GM19397 (cell line): ENCODE measurements at regions not wholly inside any gene's neighbourhood (a gene's known extent, or its start where the extent isn't known, plus 50 kb on each side); places are given as distances from the start of the nearest gene placed in this dataset.

Experiments used
- ATAC-seq: cut with Tn5 transposase; IDR thresholded peaks from one replicate; pipeline ENCODE4 v1.9.1; 2021; ENCODE audit warnings: mild to moderate bottlenecking, moderate library complexity; ENCODE audit not compliant: unreplicated experiment

GRCh38 chr13:53807251-53807834 lies 778.7 kb downstream of the OLFM4 start:
- ATAC-seq, result no peak

GRCh38 chr13:53821632-53822031 lies 793.0 kb downstream of the OLFM4 start:
- no peak for ATAC-seq

GRCh38 chr13:53822136-53822535 lies 793.5 kb downstream of the OLFM4 start:
- ATAC-seq, result no peak

- ATAC-seq, result no peak
These were observed 810.8 kb downstream of the OLFM4 start for GRCh38 chr13:53839461-53839860.

- no peak for ATAC-seq
These were observed 816.0 kb downstream of the OLFM4 start for GRCh38 chr13:53844473-53845146.

- ATAC-seq, result no peak
These were observed 818.9 kb downstream of the OLFM4 start for GRCh38 chr13:53847502-53847901.

- ATAC-seq, result no peak
These were observed 819.9 kb downstream of the OLFM4 start for GRCh38 chr13:53848366-53848961.

GRCh38 chr13:53854321-53854720 lies 825.7 kb downstream of the OLFM4 start:
- no peak for ATAC-seq

GRCh38 chr13:53856573-53857195 lies 828.1 kb downstream of the OLFM4 start:
- ATAC-seq, result no peak

GRCh38 chr13:53863520-53863919 lies 834.9 kb downstream of the OLFM4 start:
- ATAC-seq, result no peak

GRCh38 chr13:53873558-53873957 lies 844.9 kb downstream of the OLFM4 start:
- no peak for ATAC-seq

- ATAC-seq, result no peak
These were observed 850.2 kb downstream of the OLFM4 start for GRCh38 chr13:53878861-53879260.

- ATAC-seq, result no peak
These were observed 857.4 kb downstream of the OLFM4 start for GRCh38 chr13:53885997-53886396.

- ATAC-seq, result no peak
These were observed 862.1 kb downstream of the OLFM4 start for GRCh38 chr13:53890696-53891095.

- ATAC-seq, result no peak
These were observed 873.0 kb downstream of the OLFM4 start for GRCh38 chr13:53901593-53901992.

- ATAC-seq, result no peak
These were observed 879.3 kb downstream of the OLFM4 start for GRCh38 chr13:53907891-53908290.

GRCh38 chr13:53920916-53921315 lies 892.3 kb downstream of the OLFM4 start:
- no peak for ATAC-seq

- no peak for ATAC-seq
These were observed 892.9 kb downstream of the OLFM4 start for GRCh38 chr13:53921473-53921872.

- no peak for ATAC-seq
These were observed 913.1 kb downstream of the OLFM4 start for GRCh38 chr13:53941588-53942190.

- no peak for ATAC-seq
These were observed 917.9 kb downstream of the OLFM4 start for GRCh38 chr13:53946500-53946899.

GRCh38 chr13:53953183-53953582 lies 924.6 kb downstream of the OLFM4 start:
- ATAC-seq, result no peak
